GM23338 (cell line): ENCODE measurements at regions not wholly inside any gene's neighbourhood (a gene's known extent, or its start where the extent isn't known, plus 50 kb on each side); places are given as distances from the start of the nearest gene placed in this dataset.

ENCODE experiments used
- ATAC-seq: fragments of 200-7000 bp; cut with Tn5 transposase; 3 replicates; pipeline ENCODE4 v1.9.1; 2020
- DNase-seq: peaks from one replicate; pipeline ENCODE4 v3.0.0-alpha.2; 2015; ENCODE audit warnings: low spot score
- H2AFZ ChIP-seq: fragments of 200-600 bp; sonication (generic); 2 replicates; pipeline ENCODE4 v1.8.0; 2016; ENCODE audit warnings: antibody characterized with exemption, mild to moderate bottlenecking, moderate library complexity
- H3F3A ChIP-seq: fragments of 200-600 bp; sonication (generic); replicated peaks from 2 replicates; pipeline ENCODE4 v1.8.0; 2017; ENCODE audit warnings: antibody characterized with exemption, mixed run types, low read depth
- H3K27ac ChIP-seq: fragments of 200-600 bp; sonication (generic); 2 replicates; pipeline ENCODE4 v1.6.1; 2016; ENCODE audit warnings: low read depth
- H3K27me3 ChIP-seq: fragments of 200-600 bp; sonication (generic); 2 replicates; pipeline ENCODE4 v1.8.0; 2016; ENCODE audit warnings: mild to moderate bottlenecking, mixed run types, moderate library complexity; ENCODE audit not compliant: insufficient read depth
- H3K36me3 ChIP-seq: fragments of 200-600 bp; sonication (generic); 2 replicates; pipeline ENCODE4 v1.8.0; 2016; ENCODE audit warnings: mild to moderate bottlenecking; ENCODE audit not compliant: insufficient read depth
- H3K4me1 ChIP-seq: fragments of 200-600 bp; sonication (generic); 2 replicates; pipeline ENCODE4 v1.8.0; 2016; ENCODE audit warnings: mild to moderate bottlenecking, moderate library complexity; ENCODE audit not compliant: insufficient read depth
- H3K4me2 ChIP-seq: fragments of 200-600 bp; sonication (generic); 2 replicates; pipeline ENCODE4 v1.7.1; 2017; ENCODE audit warnings: mixed run types
- H3K4me3 ChIP-seq: fragments of 200-600 bp; sonication (generic); 2 replicates; pipeline ENCODE4 v1.6.1; 2016; ENCODE audit warnings: mixed run types
- H3K79me2 ChIP-seq: fragments of 200-600 bp; sonication (generic); replicated peaks from 2 replicates; pipeline ENCODE4 v1.8.0; 2017; ENCODE audit warnings: mild to moderate bottlenecking; ENCODE audit not compliant: insufficient read depth
- H3K9me2 ChIP-seq: fragments of 200-600 bp; sonication (generic); 2 replicates; pipeline ENCODE4 v1.8.0; 2017; ENCODE audit not compliant: insufficient read depth
- H4K20me1 ChIP-seq: fragments of 200-600 bp; sonication (generic); replicated peaks from 2 replicates; pipeline ENCODE4 v1.8.0; 2017; ENCODE audit warnings: mild to moderate bottlenecking; ENCODE audit not compliant: insufficient read depth
- H3K27ac Mint-ChIP-seq: 2 replicates; pipeline ENCODE4 v1.8.0; 2020; ENCODE audit warnings: inconsistent platforms, mild to moderate bottlenecking, moderate library complexity, mixed read lengths
- H3K27me3 Mint-ChIP-seq: 3 replicates; pipeline ENCODE4 v1.8.0; 2022; ENCODE audit warnings: low read depth, mild to moderate bottlenecking, moderate library complexity, mixed read lengths, inconsistent platforms; ENCODE audit not compliant: insufficient read depth, poor library complexity
- H3K36me3 Mint-ChIP-seq: 3 replicates; pipeline ENCODE4 v1.8.0; 2021; ENCODE audit warnings: low read depth, mild to moderate bottlenecking, inconsistent platforms, moderate library complexity, mixed read lengths
- H3K4me1 Mint-ChIP-seq: 3 replicates; pipeline ENCODE4 v1.8.0; 2020; ENCODE audit warnings: mild to moderate bottlenecking, inconsistent platforms, mixed read lengths
- H3K4me3 Mint-ChIP-seq: 3 replicates; pipeline ENCODE4 v1.8.0; 2021; ENCODE audit warnings: moderate library complexity, mild to moderate bottlenecking, inconsistent platforms, mixed read lengths
- H3K9me3 Mint-ChIP-seq: 3 replicates; pipeline ENCODE4 v1.8.0; 2020; ENCODE audit warnings: moderate library complexity, mild to moderate bottlenecking, inconsistent platforms, mixed read lengths
- CREB1 ChIP-seq: fragments of 250-450 bp; sonication (Bioruptor Pico); IDR thresholded peaks from 2 replicates; pipeline ENCODE4 v1.5.0; 2020; ENCODE audit warnings: low read depth, mild to moderate bottlenecking, moderate library complexity
- CTCF ChIP-seq, 2 experiments: fragments of 200-600 bp in 1 of 2; sonication (generic) in 1 of 2; conservative IDR thresholded peaks; 2 replicates each; pipeline versions ENCODE4 v1.5.1 to v1.6.1; 2016 to 2017; ENCODE audit warnings: antibody characterized with exemption in 2 of 2, low read depth in 2 of 2, mild to moderate bottlenecking in 2 of 2, moderate library complexity in 1 of 2
- ETS1 ChIP-seq: IDR thresholded peaks from 2 replicates; pipeline ENCODE4 v1.6.1; 2016; ENCODE audit warnings: antibody characterized with exemption
- EZH2 ChIP-seq: fragments of 200-600 bp; sonication (generic); IDR thresholded peaks from one replicate; pipeline ENCODE4 v1.8.0; 2017; ENCODE audit warnings: antibody characterized with exemption, mild to moderate bottlenecking, low read depth; ENCODE audit not compliant: unreplicated experiment
- EZH2phosphoT487 ChIP-seq: fragments of 200-600 bp; sonication (generic); IDR thresholded peaks from one replicate; pipeline ENCODE4 v1.8.1; 2018; ENCODE audit warnings: antibody characterized with exemption; ENCODE audit not compliant: unreplicated experiment
- JUNB ChIP-seq: IDR thresholded peaks from one replicate; pipeline ENCODE4 v1.6.1; 2016; ENCODE audit warnings: antibody characterized with exemption; ENCODE audit not compliant: unreplicated experiment
- NANOG ChIP-seq: IDR thresholded peaks from 2 replicates; pipeline ENCODE4 v1.6.1; 2016; ENCODE audit warnings: antibody characterized with exemption, borderline replicate concordance
- POLR2AphosphoS5 ChIP-seq: IDR thresholded peaks from 2 replicates; pipeline ENCODE4 v1.6.1; 2016; ENCODE audit warnings: antibody characterized with exemption, low read depth
- REST ChIP-seq: IDR thresholded peaks from one replicate; pipeline ENCODE4 v1.6.1; 2018; ENCODE audit warnings: antibody characterized with exemption; ENCODE audit not compliant: unreplicated experiment
- STAT1 ChIP-seq: IDR thresholded peaks from one replicate; pipeline ENCODE4 v1.6.1; 2016; ENCODE audit warnings: antibody characterized with exemption; ENCODE audit not compliant: unreplicated experiment
- ZNF114 ChIP-seq: fragments of 250-450 bp; sonication (Bioruptor Pico); IDR thresholded peaks from 2 replicates; pipeline ENCODE4 v1.5.0; 2020; ENCODE audit warnings: mild to moderate bottlenecking, moderate library complexity
- ZNF331 ChIP-seq: fragments of 250-450 bp; sonication (Bioruptor Pico); IDR thresholded peaks from 2 replicates; pipeline ENCODE4 v1.5.0; 2020; ENCODE audit warnings: low read depth, mild to moderate bottlenecking, moderate library complexity
- ZNF462 ChIP-seq: fragments of 250-450 bp; sonication (Bioruptor Pico); IDR thresholded peaks from 2 replicates; pipeline ENCODE4 v1.5.0; 2020; ENCODE audit warnings: mild to moderate bottlenecking, moderate library complexity

- Histone ChIP-seq H3K79me2 (no peaks in the 10 kb centered on the region), H4K20me1 (no peaks in the 10 kb centered on the region), H3K4me1 (peaks cover 16% of the 10 kb centered on the region), H2AFZ (no peak overlapping the region), H3K36me3 (no peaks in the 10 kb centered on the region), H3K4me3 (no peak overlapping the region), H3F3A (no peaks in the 10 kb centered on the region), H3K27me3 (no peaks in the 10 kb centered on the region), H3K27ac (no peak overlapping the region), H3K4me2 (no peak overlapping the region), H3K9me2 (no peaks in the 10 kb centered on the region)
- Mint-ChIP-seq H3K9me3 (no peaks in the 10 kb centered on the region), H3K4me1 (peaks cover 33% of the 10 kb centered on the region), H3K27ac (no peak overlapping the region), H3K36me3 (no peaks in the 10 kb centered on the region), H3K27me3 (no peaks in the 10 kb centered on the region), H3K4me3 (no peak overlapping the region)
- TF ChIP-seq STAT1 (no peak), NANOG (no peak), EZH2 (no peak), POLR2AphosphoS5 (no peak), JUNB (no peak), ZNF114 (CRISPR knock-in tag) (no peak), CTCF (conservative IDR thresholded peaks at IDR 0.05; ENCODE audit: low read depth in 2 of 2) (no peak), REST (no peak), ETS1 (no peak), CREB1 (no peak), EZH2phosphoT487 (no peak), ZNF331 (no peak), ZNF462 (no peak)
- no peak for ATAC-seq
- no peak for DNase-seq
These were observed 194.0 kb downstream of the AHR start for GRCh38 chr7:17492437-17492836.
